ENCODE measurements at regions not wholly inside any gene's neighbourhood (a gene's known extent, or its start where the extent isn't known, plus 50 kb on each side); places are given as distances from the start of the nearest gene placed in this dataset.

GRCh38 chr1:69411617-69412016, 156.1 kb upstream of the LRRC7 start:
- H3K4me2 ChIP-seq = no peak overlapping the region
- H3K4me1 ChIP-seq = no peaks in the 10 kb centered on the region
- FAIRE-seq (no peak), DNase-seq (ENCODE audit: low read depth in 1 of 2, low spot score in 1 of 2) (no peak), ATAC-seq (no peak)
- TF ChIP-seq JUNB (IDR thresholded peaks at IDR 0.05) (no peak), JUN (IDR thresholded peaks at IDR 0.05) (no peak), PBX3 (IDR thresholded peaks at IDR 0.05) (no peak), HOXA7 (CRISPR knock-in tag; IDR thresholded peaks at IDR 0.05) (no peak), CHD2 (IDR thresholded peaks at IDR 0.05; ENCODE audit: low read length, partially characterized antibody) (no peak), ELK1 (IDR thresholded peaks at IDR 0.05; ENCODE audit: low read depth, low read length) (no peak), TP53 (CRISPR knock-in tag; IDR thresholded peaks at IDR 0.05) (no peak), NPAS2 (CRISPR knock-in tag; IDR thresholded peaks at IDR 0.05; ENCODE audit: borderline replicate concordance) (no peak), EP300 (IDR thresholded peaks at IDR 0.05) (no peak), CHD4 (IDR thresholded peaks at IDR 0.05; ENCODE audit: borderline replicate concordance) (no peak), MAFK (IDR thresholded peaks at IDR 0.05; ENCODE audit: partially characterized antibody) (no peak), CBX2 (IDR thresholded peaks at IDR 0.05; ENCODE audit: borderline replicate concordance, low read depth) (no peak), BCL3 (IDR thresholded peaks at IDR 0.05) (no peak), HMGXB4 (CRISPR knock-in tag; IDR thresholded peaks at IDR 0.05; ENCODE audit: borderline replicate concordance) (no peak)
- ChIA-PET POLR2A (no interaction called here), CTCF (no interaction called here)
- H3K9me3 ChIP-seq = no peaks in the 10 kb centered on the region
- H3K27ac ChIP-seq = no peak overlapping the region
- H3K4me3 ChIP-seq = no peak overlapping the region

GRCh38 chr1:69413129-69413528, 154.6 kb upstream of the LRRC7 start:
- no peak overlapping the region for H3K4me2 ChIP-seq
- no peak overlapping the region for H3K4me3 ChIP-seq
- POLR2A ChIA-PET = no interaction called here
- H3K4me1 ChIP-seq = no peaks in the 10 kb centered on the region
- DNase-seq (ENCODE audit: low read depth in 1 of 2, low spot score in 1 of 2) (no peak), ATAC-seq (no peak), FAIRE-seq (no peak)
- TF ChIP-seq MAFK (IDR thresholded peaks at IDR 0.05; ENCODE audit: partially characterized antibody) (no peak), HOXB5 (CRISPR knock-in tag; IDR thresholded peaks at IDR 0.05) (no peak), HDAC2 (IDR thresholded peaks at IDR 0.05) (no peak), JUNB (IDR thresholded peaks at IDR 0.05) (no peak), CBX8 (IDR thresholded peaks at IDR 0.05) (no peak)
- CTCF ChIA-PET = no interaction called here
- WGBS (ENCODE audit: missing lambda C conversion rate) = 7% methylated on average over 3 of the region's 3 CpGs
- no peaks in the 10 kb centered on the region for H3K9me3 ChIP-seq
- no peak overlapping the region for H3K27ac ChIP-seq

GRCh38 chr1:69414574-69414973, 153.1 kb upstream of the LRRC7 start:
- DNase-seq (ENCODE audit: low read depth in 1 of 2, low spot score in 1 of 2) (no peak), FAIRE-seq (no peak), ATAC-seq (no peak)
- Histone ChIP-seq H3K4me1 (no peaks in the 10 kb centered on the region), H3K9me3 (no peaks in the 10 kb centered on the region), H3K27ac (no peak overlapping the region), H3K4me2 (no peak overlapping the region), H3K4me3 (no peak overlapping the region)
- no peak for TF ChIP-seq BHLHE40 (IDR thresholded peaks at IDR 0.05; ENCODE audit: low read depth, low read length)
- no peak for TF ChIP-seq RCOR1 (IDR thresholded peaks at IDR 0.05; ENCODE audit: low read depth, low read length)
- no peak for TF ChIP-seq E2F6 (IDR thresholded peaks at IDR 0.05; ENCODE audit: borderline replicate concordance, low read depth)
- TF ChIP-seq CHD4 (IDR thresholded peaks at IDR 0.05; ENCODE audit: borderline replicate concordance) = no peak
- no peak for TF ChIP-seq EP300 (IDR thresholded peaks at IDR 0.05)
- 4% methylated on average over 1 of the region's 1 CpG for whole genome bisulfite sequencing (ENCODE audit: missing lambda C conversion rate)
- ChIA-PET POLR2A (no interaction called here), CTCF (no interaction called here)

Measured in A549 (cell line).